HG03342 (cell line): ENCODE measurements at regions not wholly inside any gene's neighbourhood (a gene's known extent, or its start where the extent isn't known, plus 50 kb on each side); places are given as distances from the start of the nearest gene placed in this dataset.
A peak's percentile ranks its signal among the peaks of the same experiment; 100 is the strongest.
"Not testable (repeated sequence)": the region's sequence is repeated elsewhere in the genome, so short reads cannot be mapped to it uniquely, and the experiment has no call there.

Experiments used
- ATAC-seq: cut with Tn5 transposase; IDR thresholded peaks from one replicate; pipeline ENCODE4 v1.9.1; 2021; ENCODE audit warnings: mild to moderate bottlenecking, moderate library complexity; ENCODE audit not compliant: unreplicated experiment

DNA sequence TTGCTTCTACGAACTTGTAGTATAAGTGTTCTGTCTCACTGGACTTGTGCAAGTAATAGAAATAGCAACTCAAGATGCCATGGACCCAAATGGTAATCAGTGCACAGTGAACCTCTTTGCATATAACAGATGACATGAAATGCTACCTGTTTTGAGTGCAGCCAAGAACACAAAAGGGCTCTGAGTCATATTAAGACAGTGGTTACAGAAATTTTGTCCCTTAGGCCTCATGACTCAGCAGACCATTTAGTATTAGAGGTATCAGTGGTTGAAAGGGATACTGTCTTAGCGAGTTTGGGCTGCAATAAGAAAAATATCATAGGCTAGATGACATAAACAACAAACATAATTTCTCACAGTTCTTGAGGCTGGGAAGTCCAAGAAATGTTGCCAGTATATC is 502.9 kb upstream of the PCDH10 start:
- ATAC-seq: peak; percentile 92

DNA sequence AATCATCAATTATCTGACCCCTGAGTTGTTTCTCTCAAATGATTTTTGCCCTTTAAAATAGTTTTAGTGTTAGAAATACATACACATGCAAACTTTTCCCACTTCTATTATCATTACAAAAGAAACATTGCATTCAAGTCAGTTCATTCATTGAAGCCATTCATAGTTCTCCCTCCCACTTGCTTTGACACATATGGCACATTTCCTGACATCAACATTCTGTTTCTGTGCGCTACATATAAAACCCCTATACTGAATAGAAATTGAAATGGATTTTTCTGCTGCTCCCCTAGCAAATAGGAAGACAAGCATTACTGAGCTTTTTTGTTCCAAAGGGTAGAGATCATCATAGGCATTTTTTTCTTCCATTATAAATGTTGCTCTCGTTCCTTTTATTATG is 497.9 kb upstream of the PCDH10 start:
- no peak for ATAC-seq

GRCh38 chr4:132660181-132660580 is 488.9 kb upstream of the PCDH10 start:
- no peak for ATAC-seq

- no peak for ATAC-seq
Measured at GRCh38 chr4:132662456-132662855, 486.6 kb upstream of the PCDH10 start.

- no peak for ATAC-seq
Measured at GRCh38 chr4:132669786-132670185, 479.3 kb upstream of the PCDH10 start.

DNA sequence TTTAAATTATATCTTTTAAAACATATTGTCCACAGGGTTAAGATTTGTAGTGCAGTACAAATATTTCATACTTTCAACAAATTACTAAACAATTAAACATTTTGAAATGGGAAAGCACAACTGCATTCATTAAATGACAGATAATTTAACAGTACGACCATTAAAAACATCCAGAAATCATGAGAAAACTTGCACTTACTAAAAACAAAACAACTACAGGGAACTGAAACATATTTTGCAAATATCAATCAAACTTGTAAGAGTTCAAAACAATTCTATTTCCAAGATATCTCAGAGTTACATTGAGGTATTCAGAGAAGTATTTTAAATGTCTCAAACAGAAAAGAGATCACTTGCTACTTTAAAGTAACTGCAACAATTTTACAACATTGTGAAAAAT is 478.5 kb upstream of the PCDH10 start:
- no peak for ATAC-seq

DNA sequence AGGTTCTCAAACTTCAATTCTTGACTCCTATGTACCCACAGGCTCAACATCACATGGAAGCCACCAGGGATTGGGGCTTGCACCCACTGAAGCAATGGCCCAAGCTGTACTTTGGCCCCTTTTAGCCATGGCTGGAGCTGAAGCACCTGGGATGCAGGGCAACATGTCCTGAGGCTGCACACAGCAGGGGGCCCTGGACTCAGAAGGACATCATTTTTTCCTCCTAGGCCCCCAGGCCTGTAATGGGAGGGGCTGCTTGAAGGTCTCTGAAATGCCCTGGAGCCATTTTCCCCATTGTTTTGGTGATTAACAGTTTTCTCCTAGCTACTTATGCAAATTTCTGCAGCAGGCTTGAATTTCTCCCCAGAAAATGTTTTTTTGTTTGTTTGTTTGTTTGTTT is 465.1 kb upstream of the PCDH10 start:
- no peak for ATAC-seq

GRCh38 chr4:132691026-132691425 is 458.1 kb upstream of the PCDH10 start:
- ATAC-seq: no peak

GRCh38 chr4:132691668-132692067 is 457.4 kb upstream of the PCDH10 start:
- no peak for ATAC-seq

DNA sequence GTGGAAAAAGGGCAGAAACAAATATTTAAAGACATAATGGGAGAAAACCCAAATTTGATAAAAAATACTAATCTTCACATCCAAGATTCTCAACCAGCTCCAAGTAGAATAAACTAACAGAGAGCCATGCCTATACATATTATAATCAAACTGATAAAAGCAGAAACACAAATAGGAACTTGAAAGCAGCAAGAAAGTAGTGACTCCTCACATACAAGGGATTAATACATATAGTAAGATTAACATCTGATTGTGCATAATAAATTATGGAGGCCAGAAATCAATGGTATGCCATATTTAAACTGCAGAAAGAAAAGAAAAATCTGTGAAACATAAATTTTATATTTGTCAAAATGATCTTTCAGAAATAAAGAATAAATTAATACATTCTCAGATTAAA is 454.3 kb upstream of the PCDH10 start:
- ATAC-seq: no peak

DNA sequence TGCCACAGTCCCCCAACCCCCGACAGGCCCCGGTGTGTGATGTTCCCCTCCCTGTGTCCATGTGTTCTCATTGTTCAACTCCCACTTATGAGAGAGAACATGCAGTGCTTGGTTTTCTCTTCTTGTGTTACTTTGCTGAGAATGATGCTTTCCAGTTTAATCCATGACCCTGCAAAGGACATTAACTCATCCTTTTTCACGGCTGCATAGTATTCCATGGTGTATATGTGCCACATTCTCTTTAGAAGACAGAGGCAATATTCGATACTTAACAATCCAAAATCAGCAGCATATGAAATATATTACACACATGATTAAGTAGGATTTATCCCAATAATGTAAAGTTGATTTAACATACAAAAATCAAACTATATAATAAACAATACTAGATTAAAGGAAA is 451.6 kb upstream of the PCDH10 start:
- ATAC-seq: not testable (repeated sequence)

GRCh38 chr4:132707955-132708354 is 441.1 kb upstream of the PCDH10 start:
- no peak for ATAC-seq

- ATAC-seq: no peak
Measured at GRCh38 chr4:132709056-132709455, 440.0 kb upstream of the PCDH10 start.

GRCh38 chr4:132710971-132711370 is 438.1 kb upstream of the PCDH10 start:
- no peak for ATAC-seq

DNA sequence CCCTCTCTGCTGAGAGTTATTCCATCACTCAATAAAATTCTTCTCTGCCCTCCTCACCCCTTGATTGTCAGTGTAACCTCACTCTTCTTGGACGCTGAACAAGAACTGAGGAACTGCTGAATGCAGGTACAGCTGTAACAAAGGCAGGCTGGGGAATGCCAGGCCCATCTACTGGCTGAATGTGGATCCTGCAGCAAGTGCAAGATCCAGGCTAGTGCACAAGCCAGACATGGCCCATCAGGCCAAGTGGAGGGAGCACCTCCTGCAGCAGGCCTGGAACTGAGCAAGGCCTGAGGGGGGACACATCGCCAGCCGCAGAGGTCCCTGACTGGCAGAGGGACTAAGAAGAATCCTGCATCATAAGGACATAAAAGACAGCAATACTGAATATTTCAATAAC is 411.8 kb upstream of the PCDH10 start:
- ATAC-seq: no peak

- ATAC-seq: no peak
Measured at GRCh38 chr4:132759199-132759780, 389.8 kb upstream of the PCDH10 start.

- ATAC-seq: no peak
Measured at GRCh38 chr4:132763465-132763864, 385.6 kb upstream of the PCDH10 start.

DNA sequence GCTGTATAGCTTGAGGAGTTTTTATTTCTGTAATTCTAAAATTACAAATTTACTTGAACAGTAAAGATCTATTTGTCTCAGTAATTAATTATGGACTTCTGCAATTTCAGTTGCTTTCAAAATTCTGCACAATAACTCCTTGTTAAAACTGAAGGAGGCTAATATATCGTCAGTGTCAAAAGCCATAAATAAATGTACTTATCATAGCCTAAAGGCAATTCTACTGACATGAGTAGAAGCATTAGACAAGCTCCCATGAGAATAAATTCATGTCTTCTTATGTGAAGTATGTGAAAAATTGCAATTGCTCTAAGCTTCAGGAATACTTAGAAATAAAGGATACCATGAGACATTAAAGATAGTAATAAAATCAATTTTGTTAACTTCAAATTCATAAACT is 381.2 kb upstream of the PCDH10 start:
- ATAC-seq: no peak

DNA sequence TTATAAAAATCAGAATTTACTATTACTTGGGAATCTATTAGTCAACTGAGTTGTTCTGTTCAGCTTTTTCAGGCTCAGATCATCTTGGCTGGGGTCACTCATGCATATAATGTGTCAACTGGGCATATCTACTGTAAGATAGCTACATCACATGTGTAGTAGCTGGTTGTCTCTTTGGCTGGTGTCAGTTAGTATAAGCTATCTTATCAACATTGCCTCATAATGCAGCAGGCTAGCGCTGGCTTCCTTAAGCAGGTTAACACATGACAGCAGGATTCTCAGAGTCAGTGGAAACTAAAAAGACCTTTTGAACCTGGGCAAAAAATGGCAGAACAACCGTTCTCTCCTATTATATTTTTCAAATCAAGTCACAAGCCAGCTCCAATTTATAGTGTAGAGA is 378.3 kb upstream of the PCDH10 start:
- no peak for ATAC-seq

GRCh38 chr4:132792310-132792709 is 356.8 kb upstream of the PCDH10 start:
- no peak for ATAC-seq

DNA sequence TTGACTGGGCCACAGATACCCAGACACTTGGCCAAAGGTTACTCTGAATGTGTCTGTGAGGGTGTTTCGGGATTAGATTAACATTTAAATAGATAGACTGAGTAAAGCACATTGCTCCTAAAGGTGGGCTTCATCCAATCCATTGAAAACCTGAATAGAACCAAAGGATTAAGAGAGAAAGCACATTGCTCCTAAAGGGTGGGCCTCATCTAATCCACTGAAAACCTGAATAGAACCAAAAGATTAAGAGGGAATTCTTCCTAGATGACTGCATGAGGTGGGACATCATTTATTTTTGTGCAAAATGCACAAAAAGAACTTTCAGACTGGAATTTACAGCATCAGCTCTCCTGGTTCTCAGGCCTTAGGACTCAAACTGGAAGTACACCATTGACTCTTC is 351.2 kb upstream of the PCDH10 start:
- ATAC-seq: no peak

GRCh38 chr4:132809298-132810032 is 339.6 kb upstream of the PCDH10 start:
- no peak for ATAC-seq

DNA sequence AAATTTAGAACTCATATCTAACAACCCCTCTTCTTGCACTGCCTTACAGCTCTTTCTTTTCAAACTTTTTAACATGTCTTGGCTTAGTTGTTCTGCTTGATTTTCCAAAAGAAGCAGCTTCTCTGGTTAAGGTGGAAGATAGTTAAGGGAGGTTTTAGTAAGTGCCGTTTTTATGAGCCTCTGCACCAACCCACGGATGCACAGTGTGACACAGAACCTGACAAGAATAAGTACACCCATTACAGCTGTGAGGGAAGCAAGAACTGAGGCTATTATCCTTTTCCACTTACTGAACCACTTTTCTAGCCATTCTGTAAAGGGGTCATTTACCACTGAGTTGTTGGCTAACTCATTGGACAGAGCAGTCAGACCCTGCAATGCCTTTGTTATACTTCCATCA is 336.0 kb upstream of the PCDH10 start:
- ATAC-seq: not testable (repeated sequence)
